DOHH2 (cell line): ENCODE measurements at regions not wholly inside any gene's neighbourhood (a gene's known extent, or its start where the extent isn't known, plus 50 kb on each side); places are given as distances from the start of the nearest gene placed in this dataset.

Experiments
- H3F3A ChIP-seq: fragments of 200-600 bp; sonication (generic), shearing (Covaris generic); 2 replicates; pipeline ENCODE4 v1.6.0; 2016; ENCODE audit warnings: antibody characterized with exemption, mild to moderate bottlenecking; ENCODE audit not compliant: control insufficient read depth, insufficient read depth
- H3K27ac ChIP-seq: fragments of 200-600 bp; sonication (generic); 2 replicates; pipeline ENCODE4 v1.5.1; 2014; ENCODE audit warnings: low read depth, mild to moderate bottlenecking, low read length, moderate library complexity
- H3K27me3 ChIP-seq: fragments of 200-600 bp; sonication (generic); 2 replicates; pipeline ENCODE4 v1.6.1; 2014; ENCODE audit warnings: mild to moderate bottlenecking, low read length, mixed read lengths; ENCODE audit not compliant: control insufficient read depth
- H3K36me3 ChIP-seq: fragments of 200-600 bp; sonication (generic); 2 replicates; pipeline ENCODE4 v1.6.1; 2014; ENCODE audit warnings: mild to moderate bottlenecking, low read length, moderate library complexity, mixed read lengths; ENCODE audit not compliant: control insufficient read depth
- H3K4me1 ChIP-seq: fragments of 200-600 bp; sonication (generic); 2 replicates; pipeline ENCODE4 v1.6.1; 2014; ENCODE audit warnings: mild to moderate bottlenecking, low read length, mixed read lengths; ENCODE audit not compliant: control insufficient read depth
- H3K4me2 ChIP-seq: fragments of 200-600 bp; sonication (generic); 2 replicates; pipeline ENCODE4 v1.6.0; 2014; ENCODE audit warnings: mild to moderate bottlenecking, low read length, moderate library complexity
- H3K4me3 ChIP-seq: fragments of 200-600 bp; sonication (generic); 2 replicates; pipeline ENCODE4 v1.5.1; 2014; ENCODE audit warnings: mild to moderate bottlenecking, low read length, mixed read lengths
- H3K79me2 ChIP-seq: fragments of 200-600 bp; sonication (generic); 2 replicates; pipeline ENCODE4 v1.6.1; 2014; ENCODE audit warnings: mild to moderate bottlenecking, low read length, mixed read lengths; ENCODE audit not compliant: control insufficient read depth
- H3K9me2 ChIP-seq: fragments of 200-600 bp; sonication (generic); replicated peaks from 2 replicates; pipeline ENCODE4 v1.6.1; 2014; ENCODE audit warnings: mild to moderate bottlenecking, low read length, mixed read lengths; ENCODE audit not compliant: control insufficient read depth
- H3K9me3 ChIP-seq: fragments of 200-600 bp; sonication (generic); 2 replicates; pipeline ENCODE4 v1.6.1; 2014; ENCODE audit warnings: antibody characterized with exemption, low read length, mixed read lengths; ENCODE audit not compliant: control insufficient read depth, insufficient read depth
- H4K20me1 ChIP-seq: fragments of 200-600 bp; sonication (generic); 2 replicates; pipeline ENCODE4 v1.6.0; 2014; ENCODE audit warnings: low read depth, mild to moderate bottlenecking, antibody characterized with exemption, low read length, moderate library complexity; ENCODE audit not compliant: control insufficient read depth, insufficient read depth
- CTCF ChIP-seq: fragments of 200-600 bp; sonication (generic); IDR thresholded peaks from one replicate; pipeline ENCODE4 v1.5.1; 2014; ENCODE audit warnings: antibody characterized with exemption, mild to moderate bottlenecking, low read depth, low read length; ENCODE audit not compliant: poor library complexity, severe bottlenecking
- EZH2phosphoT487 ChIP-seq: fragments of 200-600 bp; sonication (generic); IDR thresholded peaks from 2 replicates; pipeline ENCODE4 v1.6.1; 2017; ENCODE audit warnings: borderline replicate concordance, mild to moderate bottlenecking, antibody characterized with exemption, low read length, moderate library complexity, mixed read lengths

- H3K9me3 ChIP-seq, result no peaks in the 10 kb centered on the region
- H3K9me2 ChIP-seq, result no peaks in the 10 kb centered on the region
- no peak overlapping the region for H3K4me3 ChIP-seq
- H3K79me2 ChIP-seq, result 0 out of 2 replicates have a peak, but pooled peaks cover 2% of the 10 kb centered on the region
- peaks cover 28% of the 10 kb centered on the region for H3K4me1 ChIP-seq
- TF ChIP-seq CTCF (no peak), EZH2phosphoT487 (no peak)
- no peaks in the 10 kb centered on the region for H3F3A ChIP-seq
- no peak overlapping the region for H3K27ac ChIP-seq
- no peak overlapping the region for H3K4me2 ChIP-seq
- H3K36me3 ChIP-seq, result no peaks in the 10 kb centered on the region
- H4K20me1 ChIP-seq, result no peaks in the 10 kb centered on the region
- no peaks in the 10 kb centered on the region for H3K27me3 ChIP-seq
Measured at GRCh38 chr12:66739266-66739665, 60.4 kb upstream of the GRIP1 start.

- Histone ChIP-seq H3K27ac (no peak overlapping the region), H3K4me3 (no peak overlapping the region), H3F3A (no peaks in the 10 kb centered on the region), H3K9me3 (no peaks in the 10 kb centered on the region), H4K20me1 (no peaks in the 10 kb centered on the region), H3K9me2 (no peaks in the 10 kb centered on the region), H3K36me3 (no peaks in the 10 kb centered on the region), H3K4me2 (no peak overlapping the region), H3K4me1 (peaks cover 36% of the 10 kb centered on the region), H3K27me3 (no peaks in the 10 kb centered on the region), H3K79me2 (0 out of 2 replicates have a peak, but pooled peaks cover 2% of the 10 kb centered on the region)
- TF ChIP-seq EZH2phosphoT487, result no peak
- no peak for TF ChIP-seq CTCF
Measured at GRCh38 chr12:66739940-66740651, 61.2 kb upstream of the GRIP1 start.

GRCh38 chr12:66740732-66741131 lies 61.9 kb upstream of the GRIP1 start:
- no peaks in the 10 kb centered on the region for H3K27me3 ChIP-seq
- peaks cover 42% of the 10 kb centered on the region for H3K4me1 ChIP-seq
- H3K36me3 ChIP-seq, result no peaks in the 10 kb centered on the region
- 0 out of 2 replicates have a peak, but pooled peaks cover 2% of the 10 kb centered on the region for H3K79me2 ChIP-seq
- TF ChIP-seq CTCF (no peak), EZH2phosphoT487 (no peak)
- H3K4me3 ChIP-seq, result no peak overlapping the region
- no peak overlapping the region for H3K4me2 ChIP-seq
- H4K20me1 ChIP-seq, result no peaks in the 10 kb centered on the region
- no peak overlapping the region for H3K27ac ChIP-seq
- no peaks in the 10 kb centered on the region for H3K9me3 ChIP-seq
- H3F3A ChIP-seq, result no peaks in the 10 kb centered on the region
- H3K9me2 ChIP-seq, result no peaks in the 10 kb centered on the region
